HFFc6 (cell line): ENCODE measurements at regions not wholly inside any gene's neighbourhood (a gene's known extent, or its start where the extent isn't known, plus 50 kb on each side); places are given as distances from the start of the nearest gene placed in this dataset.

Source experiments
- DNase-seq: peaks from one replicate; pipeline ENCODE4 v3.0.0-alpha.2; 2018
- H3K27ac Mint-ChIP-seq: 2 replicates; pipeline ENCODE4 v1.8.0; 2020; ENCODE audit warnings: mild to moderate bottlenecking, mixed read lengths
- H3K27me3 Mint-ChIP-seq: 2 replicates; pipeline ENCODE4 v1.8.0; 2021; ENCODE audit warnings: mild to moderate bottlenecking, moderate library complexity, mixed read lengths; ENCODE audit not compliant: insufficient read depth
- H3K36me3 Mint-ChIP-seq: 2 replicates; pipeline ENCODE4 v1.8.0; 2021; ENCODE audit warnings: low read depth, mixed read lengths
- H3K4me1 Mint-ChIP-seq: 2 replicates; pipeline ENCODE4 v1.8.0; 2020; ENCODE audit warnings: low read depth, mixed read lengths
- H3K4me3 Mint-ChIP-seq: 2 replicates; pipeline ENCODE4 v1.8.0; 2020; ENCODE audit warnings: mild to moderate bottlenecking, moderate library complexity, mixed read lengths
- H3K9me3 Mint-ChIP-seq: 2 replicates; pipeline ENCODE4 v1.8.0; 2020; ENCODE audit warnings: mild to moderate bottlenecking, mixed read lengths
- TF ChIP-seq, protein P1 (sequence below): fragments of 200-600 bp; sonication (generic); IDR thresholded peaks from 2 replicates; pipeline ENCODE4 v1.5.0; 2021; ENCODE audit warnings: antibody characterized with exemption, mild to moderate bottlenecking

DNA sequence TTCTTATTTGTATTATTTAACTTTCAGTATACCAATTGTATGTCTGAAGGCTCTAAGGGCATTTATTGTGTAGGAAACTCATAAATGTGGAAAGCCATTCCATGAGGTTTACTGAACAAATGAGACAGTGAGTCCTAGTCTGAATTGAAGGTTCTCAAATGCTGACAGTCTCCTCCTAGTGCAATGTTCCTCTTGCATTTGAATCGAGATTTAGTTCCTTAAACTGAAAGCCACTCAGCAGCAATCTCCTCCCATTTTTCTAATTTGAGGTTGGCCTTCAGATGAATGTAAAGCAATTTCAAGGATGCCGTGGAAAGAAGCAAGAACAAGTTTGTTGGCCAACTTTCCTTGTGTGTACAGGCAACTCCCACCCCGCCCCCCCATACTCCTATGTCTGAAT is 493.2 kb upstream of the KLF4 start:
- Mint-ChIP-seq H3K36me3 (no peaks in the 10 kb centered on the region), H3K4me1 (no peaks in the 10 kb centered on the region), H3K27ac (no peak overlapping the region), H3K9me3 (no peaks in the 10 kb centered on the region), H3K4me3 (no peak overlapping the region), H3K27me3 (no peaks in the 10 kb centered on the region)
- TF ChIP-seq, protein P1, sequence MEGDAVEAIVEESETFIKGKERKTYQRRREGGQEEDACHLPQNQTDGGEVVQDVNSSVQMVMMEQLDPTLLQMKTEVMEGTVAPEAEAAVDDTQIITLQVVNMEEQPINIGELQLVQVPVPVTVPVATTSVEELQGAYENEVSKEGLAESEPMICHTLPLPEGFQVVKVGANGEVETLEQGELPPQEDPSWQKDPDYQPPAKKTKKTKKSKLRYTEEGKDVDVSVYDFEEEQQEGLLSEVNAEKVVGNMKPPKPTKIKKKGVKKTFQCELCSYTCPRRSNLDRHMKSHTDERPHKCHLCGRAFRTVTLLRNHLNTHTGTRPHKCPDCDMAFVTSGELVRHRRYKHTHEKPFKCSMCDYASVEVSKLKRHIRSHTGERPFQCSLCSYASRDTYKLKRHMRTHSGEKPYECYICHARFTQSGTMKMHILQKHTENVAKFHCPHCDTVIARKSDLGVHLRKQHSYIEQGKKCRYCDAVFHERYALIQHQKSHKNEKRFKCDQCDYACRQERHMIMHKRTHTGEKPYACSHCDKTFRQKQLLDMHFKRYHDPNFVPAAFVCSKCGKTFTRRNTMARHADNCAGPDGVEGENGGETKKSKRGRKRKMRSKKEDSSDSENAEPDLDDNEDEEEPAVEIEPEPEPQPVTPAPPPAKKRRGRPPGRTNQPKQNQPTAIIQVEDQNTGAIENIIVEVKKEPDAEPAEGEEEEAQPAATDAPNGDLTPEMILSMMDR = no peak
- no peak for DNase-seq

DNA sequence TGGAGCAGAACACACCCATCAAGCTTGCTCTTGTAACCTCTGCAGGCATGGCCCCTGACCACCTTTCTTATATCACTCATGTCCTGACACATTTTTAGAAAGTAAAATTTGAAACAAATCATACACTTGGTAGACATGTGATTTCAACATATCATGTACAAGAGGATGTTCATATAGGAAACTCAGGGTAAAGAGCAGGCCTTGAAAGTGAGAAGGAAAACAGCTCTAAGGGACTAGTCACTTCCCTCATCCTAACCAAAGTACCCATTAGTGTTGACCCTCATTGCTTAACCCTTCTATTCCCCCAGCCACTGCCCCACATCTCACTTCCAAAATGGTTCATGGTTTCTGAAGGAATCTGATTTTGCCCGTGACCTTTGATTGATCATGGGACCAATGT is 492.4 kb upstream of the KLF4 start:
- H3K9me3 Mint-ChIP-seq = no peaks in the 10 kb centered on the region
- H3K4me3 Mint-ChIP-seq = no peak overlapping the region
- TF ChIP-seq, protein P1 = no peak
- no peak overlapping the region for H3K27ac Mint-ChIP-seq
- no peaks in the 10 kb centered on the region for H3K36me3 Mint-ChIP-seq
- DNase-seq = no peak
- H3K4me1 Mint-ChIP-seq = no peaks in the 10 kb centered on the region
- H3K27me3 Mint-ChIP-seq = no peaks in the 10 kb centered on the region

DNA sequence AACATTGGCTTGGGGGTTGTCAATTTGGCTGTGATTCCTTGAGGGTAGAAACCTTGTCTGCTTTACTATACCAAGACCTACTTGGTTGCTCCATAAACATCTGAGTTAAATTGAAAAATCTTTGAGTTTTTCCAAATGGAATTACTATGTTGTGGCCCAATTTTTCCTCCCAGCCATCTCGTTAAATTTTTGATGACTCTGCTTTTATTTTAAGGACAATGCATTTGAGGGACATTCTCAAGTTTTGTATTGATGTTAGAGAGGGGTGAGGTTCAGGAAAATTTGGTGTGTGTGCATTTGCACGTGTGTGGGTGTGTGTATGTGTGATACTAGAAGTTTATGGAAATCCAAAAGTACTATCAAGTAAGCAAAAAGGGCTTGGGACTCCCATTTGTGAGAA is 491.4 kb upstream of the KLF4 start:
- H3K9me3 Mint-ChIP-seq = no peaks in the 10 kb centered on the region
- no peaks in the 10 kb centered on the region for H3K27me3 Mint-ChIP-seq
- DNase-seq = no peak
- H3K36me3 Mint-ChIP-seq = no peaks in the 10 kb centered on the region
- no peak overlapping the region for H3K27ac Mint-ChIP-seq
- no peaks in the 10 kb centered on the region for H3K4me1 Mint-ChIP-seq
- TF ChIP-seq, protein P1 = no peak
- H3K4me3 Mint-ChIP-seq = no peak overlapping the region

DNA sequence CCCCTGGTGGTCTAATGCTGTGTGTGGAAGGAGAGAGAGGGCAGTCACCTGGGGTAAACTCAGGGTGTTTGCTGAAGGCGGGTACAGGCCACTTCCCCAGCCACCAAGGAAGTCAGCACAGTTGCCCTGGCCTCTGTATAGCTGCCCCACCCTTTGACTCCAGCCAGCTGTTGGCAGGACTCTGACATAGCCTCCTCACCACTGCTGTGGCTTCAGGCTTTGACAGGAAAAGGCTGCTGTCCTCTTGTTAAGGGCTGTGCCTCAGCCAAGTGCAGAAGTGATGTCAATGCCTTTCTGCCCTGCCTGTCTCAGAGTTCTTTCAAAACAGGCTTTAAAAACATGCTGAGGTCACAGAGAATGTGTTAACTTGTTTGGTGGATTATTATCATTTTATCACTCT is 487.2 kb upstream of the KLF4 start:
- Mint-ChIP-seq H3K4me1 (no peaks in the 10 kb centered on the region), H3K27ac (no peak overlapping the region), H3K9me3 (no peaks in the 10 kb centered on the region), H3K4me3 (no peak overlapping the region), H3K36me3 (no peaks in the 10 kb centered on the region), H3K27me3 (peaks cover 2% of the 10 kb centered on the region; the same call in 1 of the 2 replicates)
- TF ChIP-seq, protein P1 = no peak
- no peak for DNase-seq

DNA sequence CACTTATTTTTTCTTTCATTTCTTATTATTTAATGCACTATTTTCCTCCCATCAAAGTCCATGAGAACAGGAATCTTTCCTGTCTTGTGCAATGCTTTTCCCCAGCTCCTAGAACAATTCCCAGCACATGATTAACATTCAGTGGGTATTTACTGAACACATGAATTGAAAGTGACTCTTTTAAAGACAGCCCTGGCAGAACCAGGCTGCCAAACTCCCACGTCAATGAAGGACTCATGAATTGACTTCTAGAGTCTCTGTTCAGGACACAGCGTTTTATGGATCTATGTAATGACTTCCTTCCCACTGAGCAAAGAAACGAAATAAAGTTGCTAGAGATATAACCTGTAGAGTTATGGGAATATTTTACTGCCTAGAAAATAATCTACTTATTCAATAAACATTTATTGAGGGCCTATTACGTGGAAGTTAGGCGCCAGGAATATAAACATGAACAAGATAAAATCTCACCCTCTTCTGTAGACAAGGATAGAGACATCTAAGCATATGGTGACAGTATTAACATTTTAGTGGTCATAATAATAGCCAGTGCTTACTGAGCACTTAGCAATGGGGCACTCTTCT is 485.9 kb upstream of the KLF4 start:
- TF ChIP-seq, protein P1 = no peak
- H3K36me3 Mint-ChIP-seq = no peaks in the 10 kb centered on the region
- H3K9me3 Mint-ChIP-seq = no peaks in the 10 kb centered on the region
- no peak for DNase-seq
- no peaks in the 10 kb centered on the region for H3K4me1 Mint-ChIP-seq
- H3K4me3 Mint-ChIP-seq = no peak overlapping the region
- H3K27me3 Mint-ChIP-seq = peaks cover 2% of the 10 kb centered on the region; the same call in 1 of the 2 replicates
- H3K27ac Mint-ChIP-seq = no peak overlapping the region

DNA sequence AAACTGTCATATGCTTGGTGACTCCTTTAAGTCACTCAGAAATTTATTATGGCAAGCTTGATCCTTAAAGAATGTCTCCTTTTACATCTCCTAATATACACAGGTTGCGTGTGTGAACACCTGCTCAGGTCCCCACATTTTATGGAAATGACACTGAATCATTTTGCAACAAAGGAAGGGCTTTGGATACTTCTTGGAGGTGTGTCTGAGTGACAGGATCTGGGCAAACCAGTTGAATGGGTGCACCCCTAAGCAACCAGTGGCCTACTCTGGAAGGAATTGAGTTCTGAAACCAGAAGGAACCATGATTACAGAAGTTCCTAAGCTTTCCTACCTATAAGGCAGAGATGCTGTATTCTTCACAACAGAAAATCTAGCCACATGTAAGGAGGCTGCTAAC is 483.9 kb upstream of the KLF4 start:
- TF ChIP-seq, protein P1 = no peak
- no peak for DNase-seq
- H3K27ac Mint-ChIP-seq = no peak overlapping the region
- H3K4me3 Mint-ChIP-seq = no peak overlapping the region
- no peaks in the 10 kb centered on the region for H3K9me3 Mint-ChIP-seq
- H3K27me3 Mint-ChIP-seq = peaks cover 2% of the 10 kb centered on the region; the same call in 1 of the 2 replicates
- no peaks in the 10 kb centered on the region for H3K4me1 Mint-ChIP-seq
- H3K36me3 Mint-ChIP-seq = no peaks in the 10 kb centered on the region
